HEK293 (cell line): ENCODE measurements at regions not wholly inside any gene's neighbourhood (a gene's known extent, or its start where the extent isn't known, plus 50 kb on each side); places are given as distances from the start of the nearest gene placed in this dataset.

Source experiments
- CTCF ChIA-PET: fragments of 350-600 bp; formaldehyde crosslinking; extraction: SDS; loops from one replicate; lab custom pipeline; 2021; ENCODE audit warnings: antibody characterized with exemption; lab: Yijun Ruan, JAX
- POLR2A ChIA-PET: fragments of 300-600 bp; formaldehyde crosslinking; extraction: SDS; loops from one replicate; lab custom pipeline; 2020; ENCODE audit warnings: antibody characterized with exemption, inconsistent platforms; lab: Yijun Ruan, JAX
- H3K27ac ChIP-seq: fragments of 200-500 bp; sonication (Bioruptor generic); 2 replicates; pipeline ENCODE4 v1.5.1; 2014; ENCODE audit warnings: low read depth, low read length, control low read depth, inconsistent platforms; ENCODE audit errors: extremely low read depth
- H3K36me3 ChIP-seq, 2 experiments: fragments of 200-500 bp in 1 of 2; sonication (Bioruptor generic) in 1 of 2; 1 replicate in 1 of 2; 2 replicates in 1 of 2; pipeline ENCODE4 v1.5.1; 2014 to 2017; ENCODE audit warnings: inconsistent platforms in 2 of 2, low read length in 2 of 2; ENCODE audit not compliant: control insufficient read depth in 2 of 2, insufficient read depth in 1 of 2
- H3K4me1 ChIP-seq: fragments of 200-500 bp; sonication (Bioruptor generic); 2 replicates; pipeline ENCODE4 v1.5.1; 2014; ENCODE audit warnings: mild to moderate bottlenecking, low read length, inconsistent platforms; ENCODE audit not compliant: control insufficient read depth, insufficient read depth
- H3K4me3 ChIP-seq: 2 replicates; pipeline ENCODE4 v1.5.1; 2011; ENCODE audit warnings: low read depth, mild to moderate bottlenecking, control low read depth, low read length, moderate library complexity
- H3K9me3 ChIP-seq: fragments of 200-500 bp; sonication (Bioruptor generic); 2 replicates; pipeline ENCODE4 v1.5.1; 2014; ENCODE audit warnings: low read depth, low read length, inconsistent platforms; ENCODE audit not compliant: control insufficient read depth, insufficient read depth
- BCL11A ChIP-seq: fragments of 450-650 bp; formaldehyde crosslinking; IDR thresholded peaks from 2 replicates; pipeline ENCODE4 v1.5.1; 2016; ENCODE audit warnings: low read depth, missing biosample characterization, missing genetic modification characterization
- HOXD13 ChIP-seq: sonication (generic); formaldehyde crosslinking; IDR thresholded peaks from 2 replicates; pipeline ENCODE4 v1.8.0; 2022; ENCODE audit warnings: missing genetic modification reagents, borderline replicate concordance
- PRDM4 ChIP-seq: fragments of 450-650 bp; formaldehyde crosslinking; IDR thresholded peaks from 2 replicates; pipeline ENCODE4 v1.5.1; 2017; ENCODE audit warnings: missing biosample characterization, missing genetic modification characterization
- REPIN1 ChIP-seq: fragments of 450-650 bp; formaldehyde crosslinking; IDR thresholded peaks from 2 replicates; pipeline ENCODE4 v1.5.1; 2017; ENCODE audit warnings: missing biosample characterization, missing genetic modification characterization, low read depth
- ZBTB8A ChIP-seq: fragments of 450-650 bp; formaldehyde crosslinking; IDR thresholded peaks from 2 replicates; pipeline ENCODE4 v1.5.1; 2016; ENCODE audit warnings: missing biosample characterization, missing genetic modification characterization
- ZNF121 ChIP-seq: fragments of 450-650 bp; formaldehyde crosslinking; IDR thresholded peaks from 2 replicates; pipeline ENCODE4 v1.5.1; 2016; ENCODE audit warnings: missing biosample characterization, missing genetic modification characterization
- ZNF133 ChIP-seq: fragments of 450-650 bp; formaldehyde crosslinking; IDR thresholded peaks from 2 replicates; pipeline ENCODE4 v1.5.1; 2016; ENCODE audit warnings: missing biosample characterization, missing genetic modification characterization
- ZNF19 ChIP-seq: fragments of 450-650 bp; formaldehyde crosslinking; IDR thresholded peaks from 2 replicates; pipeline ENCODE4; 2016; ENCODE audit warnings: missing biosample characterization, missing genetic modification characterization, low read depth
- ZNF223 ChIP-seq: fragments of 450-650 bp; formaldehyde crosslinking; IDR thresholded peaks from 2 replicates; pipeline ENCODE4 v1.5.1; 2016; ENCODE audit warnings: missing biosample characterization, missing genetic modification characterization
- ZNF23 ChIP-seq: fragments of 450-650 bp; formaldehyde crosslinking; IDR thresholded peaks from 2 replicates; pipeline ENCODE4 v1.5.1; 2016; ENCODE audit warnings: missing biosample characterization, missing genetic modification characterization, borderline replicate concordance
- ZNF24 ChIP-seq: fragments of 450-650 bp; formaldehyde crosslinking; IDR thresholded peaks from 2 replicates; pipeline ENCODE4 v1.5.1; 2016; ENCODE audit warnings: missing biosample characterization, missing genetic modification characterization
- ZNF391 ChIP-seq: fragments of 450-650 bp; formaldehyde crosslinking; IDR thresholded peaks from 2 replicates; pipeline ENCODE4 v1.5.1; 2016; ENCODE audit warnings: low read depth, missing biosample characterization, missing genetic modification characterization, borderline replicate concordance
- ZNF514 ChIP-seq: fragments of 450-650 bp; formaldehyde crosslinking; IDR thresholded peaks from 2 replicates; pipeline ENCODE4 v1.5.1; 2016; ENCODE audit warnings: missing biosample characterization, missing genetic modification characterization
- ZNF548 ChIP-seq: fragments of 450-650 bp; formaldehyde crosslinking; IDR thresholded peaks from 2 replicates; pipeline ENCODE4 v1.5.1; 2016; ENCODE audit warnings: missing biosample characterization, missing genetic modification characterization
- ZNF580 ChIP-seq: fragments of 450-650 bp; formaldehyde crosslinking; IDR thresholded peaks from 2 replicates; pipeline ENCODE4 v1.5.1; 2016; ENCODE audit warnings: missing biosample characterization, missing genetic modification characterization
- ZNF600 ChIP-seq: fragments of 450-650 bp; formaldehyde crosslinking; IDR thresholded peaks from 2 replicates; pipeline ENCODE4 v1.5.1; 2016; ENCODE audit warnings: missing biosample characterization, missing genetic modification characterization
- ZNF623 ChIP-seq: fragments of 450-650 bp; formaldehyde crosslinking; IDR thresholded peaks from 2 replicates; pipeline ENCODE4 v1.5.1; 2016; ENCODE audit warnings: missing biosample characterization, missing genetic modification characterization
- ZNF645 ChIP-seq: fragments of 450-650 bp; formaldehyde crosslinking; IDR thresholded peaks from 2 replicates; pipeline ENCODE4; 2016; ENCODE audit warnings: missing biosample characterization, missing genetic modification characterization
- ZNF747 ChIP-seq: fragments of 450-650 bp; formaldehyde crosslinking; IDR thresholded peaks from 2 replicates; pipeline ENCODE4 v1.5.1; 2016; ENCODE audit warnings: missing biosample characterization, missing genetic modification characterization
- TF ChIP-seq, protein P1 (sequence below): fragments of 450-650 bp; formaldehyde crosslinking; IDR thresholded peaks from 2 replicates; pipeline ENCODE4 v1.5.1; 2016; ENCODE audit warnings: missing biosample characterization, missing genetic modification characterization
- TF ChIP-seq, protein P2 (sequence below): fragments of 450-650 bp; formaldehyde crosslinking; IDR thresholded peaks from 2 replicates; pipeline ENCODE4 v1.5.1; 2016; ENCODE audit warnings: missing biosample characterization, missing genetic modification characterization
- TF ChIP-seq, protein P3 (sequence below): fragments of 450-650 bp; formaldehyde crosslinking; IDR thresholded peaks from 2 replicates; pipeline ENCODE4 v1.5.1; 2016; ENCODE audit warnings: missing biosample characterization, missing genetic modification characterization

GRCh38 chrX:69321789-69322188 lies 156.5 kb upstream of the PJA1 start:
- TF ChIP-seq, protein P1, sequence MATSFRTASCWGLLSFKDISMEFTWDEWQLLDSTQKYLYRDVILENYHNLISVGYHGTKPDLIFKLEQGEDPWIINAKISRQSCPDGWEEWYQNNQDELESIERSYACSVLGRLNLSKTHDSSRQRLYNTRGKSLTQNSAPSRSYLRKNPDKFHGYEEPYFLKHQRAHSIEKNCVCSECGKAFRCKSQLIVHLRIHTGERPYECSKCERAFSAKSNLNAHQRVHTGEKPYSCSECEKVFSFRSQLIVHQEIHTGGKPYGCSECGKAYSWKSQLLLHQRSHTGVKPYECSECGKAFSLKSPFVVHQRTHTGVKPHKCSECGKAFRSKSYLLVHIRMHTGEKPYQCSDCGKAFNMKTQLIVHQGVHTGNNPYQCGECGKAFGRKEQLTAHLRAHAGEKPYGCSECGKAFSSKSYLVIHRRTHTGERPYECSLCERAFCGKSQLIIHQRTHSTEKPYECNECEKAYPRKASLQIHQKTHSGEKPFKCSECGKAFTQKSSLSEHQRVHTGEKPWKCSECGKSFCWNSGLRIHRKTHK (tag by site-specific recombination), result no peak
- TF ChIP-seq ZNF133 (no peak), ZNF548 (tag by site-specific recombination) (no peak), ZNF600 (tag by site-specific recombination) (no peak), BCL11A (tag by site-specific recombination) (no peak), ZNF623 (tag by site-specific recombination) (no peak), ZBTB8A (tag by site-specific recombination) (no peak)
- TF ChIP-seq, protein P2, sequence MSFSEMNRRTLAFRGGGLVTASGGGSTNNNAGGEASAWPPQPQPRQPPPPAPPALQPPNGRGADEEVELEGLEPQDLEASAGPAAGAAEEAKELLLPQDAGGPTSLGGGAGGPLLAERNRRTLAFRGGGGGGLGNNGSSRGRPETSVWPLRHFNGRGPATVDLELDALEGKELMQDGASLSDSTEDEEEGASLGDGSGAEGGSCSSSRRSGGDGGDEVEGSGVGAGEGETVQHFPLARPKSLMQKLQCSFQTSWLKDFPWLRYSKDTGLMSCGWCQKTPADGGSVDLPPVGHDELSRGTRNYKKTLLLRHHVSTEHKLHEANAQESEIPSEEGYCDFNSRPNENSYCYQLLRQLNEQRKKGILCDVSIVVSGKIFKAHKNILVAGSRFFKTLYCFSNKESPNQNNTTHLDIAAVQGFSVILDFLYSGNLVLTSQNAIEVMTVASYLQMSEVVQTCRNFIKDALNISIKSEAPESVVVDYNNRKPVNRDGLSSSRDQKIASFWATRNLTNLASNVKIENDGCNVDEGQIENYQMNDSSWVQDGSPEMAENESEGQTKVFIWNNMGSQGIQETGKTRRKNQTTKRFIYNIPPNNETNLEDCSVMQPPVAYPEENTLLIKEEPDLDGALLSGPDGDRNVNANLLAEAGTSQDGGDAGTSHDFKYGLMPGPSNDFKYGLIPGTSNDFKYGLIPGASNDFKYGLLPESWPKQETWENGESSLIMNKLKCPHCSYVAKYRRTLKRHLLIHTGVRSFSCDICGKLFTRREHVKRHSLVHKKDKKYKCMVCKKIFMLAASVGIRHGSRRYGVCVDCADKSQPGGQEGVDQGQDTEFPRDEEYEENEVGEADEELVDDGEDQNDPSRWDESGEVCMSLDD, result no peak
- Histone ChIP-seq H3K27ac (no peak overlapping the region), H3K9me3 (no peaks in the 10 kb centered on the region), H3K4me3 (no peak overlapping the region), H3K36me3 (no peaks in the 10 kb centered on the region), H3K4me1 (no peaks in the 10 kb centered on the region)
- ChIA-PET CTCF (interaction anchor here (0.6 to 1.0 kb wide), 2 partner anchors 66 to 493 kb away, joined by 3 read pairs; partner anchors contain the start of gene EFNB1), POLR2A (no interaction called here)

DNA sequence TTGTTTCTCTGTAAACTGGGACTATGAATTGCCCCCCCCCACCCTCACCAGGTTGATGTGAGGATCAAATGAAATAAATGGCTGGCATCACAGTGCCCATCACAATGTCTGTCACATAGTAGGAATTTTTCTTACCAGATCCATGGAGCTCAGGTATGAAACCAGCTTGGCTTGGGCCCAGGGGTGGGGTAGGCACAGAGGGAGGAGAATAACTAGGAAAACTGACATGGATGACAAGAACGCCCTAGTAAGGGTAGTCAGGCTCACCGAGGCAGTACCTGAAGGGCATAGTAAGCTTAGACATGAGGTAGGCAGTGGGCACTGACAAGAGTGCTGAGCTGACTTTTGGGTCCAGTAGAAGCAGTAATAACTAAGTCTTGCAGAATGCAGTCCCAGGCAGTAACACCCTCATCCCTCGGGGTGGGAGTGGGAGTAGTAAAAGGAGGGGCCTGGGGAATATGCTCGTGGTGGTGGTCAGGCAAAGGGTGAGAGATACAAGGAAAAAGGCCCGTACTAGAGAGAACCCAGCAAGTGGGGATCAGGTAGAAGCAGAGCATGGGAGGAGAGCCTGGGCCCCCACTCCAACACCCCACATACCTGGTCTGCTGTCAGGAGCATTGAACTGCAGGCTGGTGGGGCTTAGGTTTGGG lies 155.9 kb upstream of the PJA1 start:
- no peak overlapping the region for H3K27ac ChIP-seq

More for the DNA sequence above, 155.9 kb upstream of the PJA1 start:
- Histone ChIP-seq H3K9me3 (no peaks in the 10 kb centered on the region), H3K4me3 (no peak overlapping the region)
- TF ChIP-seq ZNF391 (tag by site-specific recombination), result no peak
- no peak for TF ChIP-seq REPIN1
- no peak for TF ChIP-seq ZNF747 (tag by site-specific recombination)
- TF ChIP-seq ZNF24 (tag by site-specific recombination), result no peak
- TF ChIP-seq ZNF580 (tag by site-specific recombination), result no peak
- no peak for TF ChIP-seq PRDM4
- TF ChIP-seq ZNF645 (tag by site-specific recombination), result no peak
- no peak for TF ChIP-seq ZNF121 (tag by site-specific recombination)
- no peak for TF ChIP-seq ZNF23 (tag by site-specific recombination)
- no peak for TF ChIP-seq HOXD13 (CRISPR knock-in tag)
- TF ChIP-seq ZNF514 (tag by site-specific recombination), result no peak
- TF ChIP-seq ZNF223 (tag by site-specific recombination), result no peak
- TF ChIP-seq, protein P3, sequence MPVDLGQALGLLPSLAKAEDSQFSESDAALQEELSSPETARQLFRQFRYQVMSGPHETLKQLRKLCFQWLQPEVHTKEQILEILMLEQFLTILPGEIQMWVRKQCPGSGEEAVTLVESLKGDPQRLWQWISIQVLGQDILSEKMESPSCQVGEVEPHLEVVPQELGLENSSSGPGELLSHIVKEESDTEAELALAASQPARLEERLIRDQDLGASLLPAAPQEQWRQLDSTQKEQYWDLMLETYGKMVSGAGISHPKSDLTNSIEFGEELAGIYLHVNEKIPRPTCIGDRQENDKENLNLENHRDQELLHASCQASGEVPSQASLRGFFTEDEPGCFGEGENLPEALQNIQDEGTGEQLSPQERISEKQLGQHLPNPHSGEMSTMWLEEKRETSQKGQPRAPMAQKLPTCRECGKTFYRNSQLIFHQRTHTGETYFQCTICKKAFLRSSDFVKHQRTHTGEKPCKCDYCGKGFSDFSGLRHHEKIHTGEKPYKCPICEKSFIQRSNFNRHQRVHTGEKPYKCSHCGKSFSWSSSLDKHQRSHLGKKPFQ (tag by site-specific recombination), result no peak
- TF ChIP-seq ZNF19 (tag by site-specific recombination), result no peak
- TF ChIP-seq, all 188 proteins: peak for 0
- POLR2A ChIA-PET, result no interaction called here
- H3K36me3 ChIP-seq, result no peaks in the 10 kb centered on the region
- no peaks in the 10 kb centered on the region for H3K4me1 ChIP-seq
- CTCF ChIA-PET, result no interaction called here
